HG03175 (cell line): ENCODE measurements at regions not wholly inside any gene's neighbourhood (a gene's known extent, or its start where the extent isn't known, plus 50 kb on each side); places are given as distances from the start of the nearest gene placed in this dataset.

ENCODE experiments used
- ATAC-seq: cut with Tn5 transposase; IDR thresholded peaks from one replicate; pipeline ENCODE4 v1.9.1; 2021; ENCODE audit warnings: mild to moderate bottlenecking, moderate library complexity; ENCODE audit not compliant: unreplicated experiment

DNA sequence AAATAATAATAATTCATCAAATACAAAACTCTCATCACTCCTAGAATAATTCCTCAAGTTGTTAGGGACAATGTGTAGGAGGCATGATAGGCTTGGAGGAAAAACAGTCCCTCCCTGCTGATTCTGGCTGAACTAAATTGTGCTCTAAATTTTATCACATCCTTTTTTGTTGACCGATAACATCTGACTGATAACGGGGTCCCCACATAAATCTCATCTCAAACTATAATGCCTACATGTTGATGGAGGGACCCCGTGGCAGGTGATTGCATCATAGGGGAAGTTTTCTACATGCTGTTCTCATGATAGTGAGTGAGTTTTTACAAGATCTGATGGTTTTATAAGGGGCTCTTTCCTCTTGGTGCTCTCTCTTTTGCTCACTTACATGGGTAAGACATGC is 1043.5 kb upstream of the SORCS1 start:
- ATAC-seq, result no peak

DNA sequence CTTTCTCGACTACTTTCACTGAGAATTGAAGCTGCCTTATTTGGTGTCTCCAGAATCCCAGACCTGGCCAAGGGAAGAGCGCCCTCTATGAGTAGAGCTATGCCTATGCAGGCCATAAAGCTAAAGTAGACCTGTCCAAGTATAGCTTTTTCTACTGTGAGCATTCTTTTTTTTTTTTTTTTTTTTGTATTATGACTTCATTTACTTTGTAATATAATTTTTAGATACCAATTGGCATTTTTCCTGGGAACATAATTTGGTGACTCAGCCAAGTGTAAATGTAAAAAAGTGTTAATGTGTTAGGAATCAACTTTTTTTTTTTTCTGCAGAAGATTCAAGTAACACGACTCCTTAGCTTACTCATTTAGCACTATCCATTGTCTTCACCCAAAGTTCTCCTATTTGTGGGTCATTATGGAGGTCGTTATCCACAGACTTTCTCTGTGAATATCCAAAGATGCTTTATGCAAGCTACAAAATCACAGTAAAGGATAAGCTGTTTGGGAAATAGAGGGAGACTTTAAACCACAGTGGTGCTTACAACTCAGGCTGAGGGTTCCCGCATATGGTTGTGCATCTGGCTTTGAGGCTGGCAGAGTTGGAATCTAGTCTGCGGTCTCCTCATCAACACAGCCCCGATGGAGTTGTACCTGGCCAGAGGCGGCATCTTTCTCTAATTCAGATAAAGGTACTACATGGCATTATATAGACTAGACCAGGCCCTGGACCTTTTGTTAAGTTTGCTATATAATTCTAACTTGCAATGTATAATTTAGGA is 1040.2 kb upstream of the SORCS1 start:
- ATAC-seq, result peak; percentile 69

GRCh38 chr10:108203905-108204527 is 1039.5 kb upstream of the SORCS1 start:
- ATAC-seq, result no peak

DNA sequence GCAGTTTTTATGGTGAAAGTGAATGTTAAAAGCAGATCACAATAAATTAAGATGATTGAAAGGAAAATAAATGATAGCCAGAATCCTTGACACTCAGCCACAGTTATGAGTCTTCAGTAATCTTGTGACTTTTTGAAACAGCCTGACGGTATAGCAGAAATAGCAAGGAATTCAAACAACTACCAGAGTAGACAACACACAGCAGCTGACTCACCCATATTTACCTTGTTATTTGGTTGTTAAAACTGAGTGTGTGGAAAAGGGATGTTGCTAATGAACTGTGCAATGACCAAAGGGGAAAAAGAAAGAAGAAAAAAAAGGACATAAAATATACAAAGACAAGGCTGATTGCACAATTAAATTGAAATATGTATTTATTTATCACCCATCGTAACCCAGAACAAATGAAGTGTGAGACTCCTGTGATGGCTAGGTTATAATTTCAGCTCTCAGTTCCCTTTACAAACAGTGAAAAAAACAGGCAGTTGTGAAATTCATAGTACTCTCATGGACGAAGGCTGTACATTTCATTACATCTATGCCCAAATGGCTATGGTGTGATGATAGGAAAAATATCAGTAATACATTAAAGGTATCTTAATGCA is 1023.0 kb upstream of the SORCS1 start:
- no peak for ATAC-seq

GRCh38 chr10:108184114-108184513 is 1019.6 kb upstream of the SORCS1 start:
- ATAC-seq, result no peak

DNA sequence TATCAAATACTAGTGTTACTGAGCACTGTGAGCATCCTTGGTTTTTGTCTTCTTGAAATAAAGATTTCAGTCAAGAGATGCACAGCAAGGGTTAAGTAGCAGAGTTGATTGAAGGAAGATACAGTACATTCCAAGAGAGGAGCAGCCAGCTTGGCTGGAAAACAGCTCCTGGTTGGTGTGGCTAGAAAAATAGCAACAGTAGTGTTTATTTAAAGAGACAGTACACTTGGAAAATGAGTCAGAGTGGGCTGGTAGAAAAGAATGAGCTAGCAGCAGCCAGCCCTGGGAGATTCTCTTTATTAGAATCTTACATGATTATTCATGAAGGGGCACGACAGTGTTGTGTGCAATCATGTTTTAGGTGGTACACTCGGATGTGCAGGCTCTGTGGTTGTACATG is 1016.4 kb upstream of the SORCS1 start:
- no peak for ATAC-seq

GRCh38 chr10:108169846-108170245 is 1005.3 kb upstream of the SORCS1 start:
- ATAC-seq, result no peak

DNA sequence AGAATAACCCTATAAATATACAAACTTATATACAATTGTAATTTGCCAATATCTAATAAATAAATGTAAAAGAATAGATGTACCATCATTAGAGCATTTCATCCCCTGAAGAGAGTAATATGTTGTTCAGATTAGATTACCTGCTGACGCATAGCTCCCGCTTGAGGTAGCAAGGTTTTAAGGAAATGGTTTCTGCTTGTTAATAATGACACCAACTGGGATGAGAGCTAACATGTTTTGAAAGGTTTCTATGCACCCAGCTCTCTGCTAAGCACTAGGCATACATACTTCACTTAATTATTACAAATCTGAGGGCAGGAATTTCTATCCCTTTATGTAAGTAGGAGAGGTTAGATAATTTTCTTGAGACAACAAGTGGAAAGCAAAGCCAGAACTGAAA is 1003.3 kb upstream of the SORCS1 start:
- ATAC-seq, result no peak

DNA sequence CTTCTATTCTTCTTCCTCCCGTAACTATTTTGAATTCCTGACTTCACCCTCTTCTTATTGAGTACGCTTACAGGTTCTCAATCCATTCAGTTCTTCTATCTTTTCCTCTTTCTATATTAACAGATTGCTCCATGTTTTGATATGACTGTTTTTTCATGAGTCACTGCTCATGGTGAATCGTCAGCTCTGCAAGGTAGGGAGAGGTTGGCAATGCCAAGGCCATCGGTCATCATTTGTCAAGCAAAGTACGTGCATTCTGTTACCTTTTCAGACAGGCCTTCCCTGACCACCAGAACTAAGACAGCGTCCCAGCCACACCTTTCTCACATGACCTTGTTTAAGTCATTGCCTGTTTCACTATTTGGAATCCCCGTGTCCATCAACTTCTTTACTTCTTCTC is 1001.9 kb upstream of the SORCS1 start:
- ATAC-seq, result no peak

GRCh38 chr10:108147346-108147745 is 982.8 kb upstream of the SORCS1 start:
- no peak for ATAC-seq

- no peak for ATAC-seq
These were observed 976.6 kb upstream of the SORCS1 start for GRCh38 chr10:108141064-108141463.

DNA sequence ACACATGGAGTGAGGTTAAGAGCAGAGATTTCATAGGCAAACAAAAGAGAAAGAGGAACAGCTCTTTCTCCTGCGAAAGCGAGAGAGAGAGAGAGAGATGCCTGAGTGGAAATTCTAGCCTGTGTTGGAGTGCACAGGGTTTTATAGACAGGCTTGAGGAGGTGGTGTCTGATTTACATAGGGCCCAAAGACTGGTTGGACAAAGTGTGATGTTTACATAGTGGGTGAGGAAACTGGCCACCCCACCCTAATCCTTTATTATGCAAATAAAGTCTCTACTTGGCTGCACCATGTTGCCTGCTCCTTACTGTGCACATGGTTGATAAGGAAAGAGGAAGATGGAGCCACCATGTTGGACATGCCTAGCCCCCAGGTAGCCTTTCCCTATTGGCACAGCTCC is 967.8 kb upstream of the SORCS1 start:
- ATAC-seq, result no peak

DNA sequence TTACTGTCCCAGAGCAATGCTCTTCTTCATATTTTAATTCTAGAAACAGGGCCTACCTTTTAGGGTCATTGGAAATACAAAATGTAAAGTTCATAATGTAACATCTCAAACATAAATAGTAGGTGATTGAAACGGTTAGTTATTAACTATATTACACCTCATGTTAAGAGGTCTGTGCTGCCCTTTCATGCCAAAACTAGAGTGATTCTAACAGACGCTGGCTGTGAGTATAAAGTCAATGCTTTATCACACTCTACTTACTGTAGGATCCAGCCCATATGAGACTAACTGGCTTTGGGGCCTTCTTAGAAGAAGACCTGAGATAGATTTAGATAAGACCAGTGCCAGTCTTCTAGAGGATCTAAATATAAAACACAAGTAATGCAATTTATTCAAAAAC is 966.1 kb upstream of the SORCS1 start:
- ATAC-seq, result peak; percentile 57

DNA sequence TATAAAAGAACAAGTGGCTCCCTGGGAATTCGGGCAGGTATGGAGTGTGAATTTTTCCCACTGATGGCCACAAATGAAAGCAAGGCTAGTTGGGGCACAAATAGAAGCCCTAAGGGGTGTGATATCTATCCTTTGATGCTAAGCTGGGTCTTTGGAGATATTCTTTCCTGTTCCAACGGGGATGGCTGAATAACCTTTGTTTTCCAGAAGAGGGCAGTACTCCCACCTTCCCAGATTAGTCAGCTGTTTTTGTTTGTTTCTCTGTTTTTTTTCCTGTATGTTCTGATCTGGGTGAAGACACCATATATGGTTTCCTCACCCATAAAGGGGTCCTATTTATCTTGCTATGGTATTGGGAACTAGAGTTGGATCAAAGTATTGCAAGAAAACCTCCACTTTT is 947.7 kb upstream of the SORCS1 start:
- no peak for ATAC-seq

GRCh38 chr10:108104551-108105156 is 940.1 kb upstream of the SORCS1 start:
- ATAC-seq, result no peak

DNA sequence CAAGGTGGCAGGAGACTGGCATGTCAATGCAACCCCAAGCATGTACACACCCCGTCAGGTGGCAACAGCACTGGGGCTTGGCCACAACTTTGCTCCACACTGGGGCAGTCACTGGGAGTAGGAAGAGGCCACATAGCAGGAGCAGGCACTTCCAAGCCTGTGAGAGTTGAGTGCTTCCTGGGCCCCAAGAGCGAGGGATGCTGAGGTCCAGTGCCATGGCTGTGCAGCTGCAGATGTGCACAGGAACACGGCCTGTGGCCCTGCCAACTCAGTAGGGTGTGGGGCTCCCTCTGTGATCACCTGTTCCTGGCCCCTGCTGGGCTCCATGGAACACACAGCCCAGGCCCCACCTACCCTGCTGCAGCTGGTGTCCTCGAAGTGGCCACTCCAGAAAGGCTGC is 932.8 kb upstream of the SORCS1 start:
- ATAC-seq, result no peak

DNA sequence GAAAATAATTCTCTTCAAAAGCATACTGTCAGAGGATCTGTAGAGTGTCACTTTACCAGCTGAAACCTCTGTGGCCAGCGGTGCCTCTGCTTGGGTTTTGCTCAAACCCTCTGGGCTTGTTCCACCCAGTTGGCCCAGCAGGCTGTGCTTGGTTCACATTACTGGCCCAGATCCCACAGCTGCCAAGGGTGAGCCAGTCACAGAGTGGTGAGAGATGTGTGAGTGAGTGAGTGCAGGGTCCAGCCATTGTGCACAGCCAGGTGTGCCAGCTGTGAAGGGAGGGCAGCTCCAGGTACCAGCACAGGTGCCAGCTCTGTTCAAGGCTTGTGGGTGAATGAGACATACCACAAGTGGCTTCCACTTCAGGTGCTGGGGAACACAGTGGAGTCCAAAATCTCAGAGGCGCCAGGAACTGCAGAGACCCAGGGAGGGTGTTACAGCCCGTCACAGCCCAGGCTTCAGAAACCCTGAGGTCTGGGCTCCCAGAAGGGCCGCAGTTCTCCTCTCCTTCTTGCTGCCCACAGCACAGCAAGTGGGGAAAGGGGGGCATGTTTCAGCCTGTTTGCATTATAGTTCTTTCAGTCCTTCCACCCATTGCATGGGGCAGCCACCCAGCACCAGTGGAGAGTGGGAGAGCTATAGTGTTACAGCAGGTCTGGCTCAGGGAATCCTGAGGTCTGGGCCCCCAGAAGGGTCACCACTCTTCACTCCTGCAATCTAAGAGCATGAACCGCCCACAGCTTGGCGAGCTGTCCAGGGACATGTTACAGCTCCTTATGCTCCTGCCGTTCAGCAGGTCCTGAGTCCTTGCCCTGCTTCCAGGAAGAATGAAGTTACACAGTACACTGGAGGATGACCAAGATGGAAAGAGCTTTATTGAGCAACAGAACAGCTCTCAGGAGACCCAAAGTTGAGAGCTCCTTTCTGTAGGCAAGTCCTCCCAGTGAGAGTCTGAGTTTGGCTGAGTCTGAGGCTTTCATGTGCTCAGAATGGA is 931.7 kb upstream of the SORCS1 start:
- no peak for ATAC-seq

DNA sequence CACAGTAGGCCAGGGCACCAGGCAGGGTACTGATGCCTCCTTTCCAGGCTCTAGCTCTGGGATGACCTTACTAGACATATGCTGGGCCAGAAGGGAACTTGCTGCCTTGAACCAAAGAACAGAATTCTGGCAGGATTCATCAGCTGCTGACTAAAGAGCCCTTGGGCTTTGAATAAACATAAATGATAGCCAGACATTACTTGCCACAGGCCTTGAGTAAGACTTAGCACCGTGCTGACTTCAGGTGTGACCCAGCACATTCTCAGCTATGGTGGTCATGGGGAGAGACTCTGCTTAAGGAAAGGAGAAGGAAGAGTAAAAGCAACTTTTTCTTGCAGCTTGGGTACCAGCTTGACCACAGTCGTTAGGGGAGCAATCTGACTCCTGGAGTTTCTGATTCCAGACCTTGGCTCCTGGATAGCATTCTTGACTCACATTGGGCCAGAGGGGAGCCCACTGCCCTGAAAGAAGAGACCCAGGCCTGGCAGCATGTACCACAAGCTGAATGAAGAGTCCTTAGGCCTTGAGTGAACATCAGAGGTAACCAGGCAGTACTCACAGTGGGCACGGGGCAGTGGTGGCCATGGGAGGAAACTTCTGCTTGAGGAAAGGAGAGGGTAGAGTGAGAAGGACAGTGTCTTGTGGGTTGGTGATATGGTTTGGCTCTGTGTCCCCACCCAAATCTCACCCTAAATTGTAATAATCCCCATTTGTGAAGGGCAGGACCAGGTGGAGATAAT is 926.1 kb upstream of the SORCS1 start:
- no peak for ATAC-seq

DNA sequence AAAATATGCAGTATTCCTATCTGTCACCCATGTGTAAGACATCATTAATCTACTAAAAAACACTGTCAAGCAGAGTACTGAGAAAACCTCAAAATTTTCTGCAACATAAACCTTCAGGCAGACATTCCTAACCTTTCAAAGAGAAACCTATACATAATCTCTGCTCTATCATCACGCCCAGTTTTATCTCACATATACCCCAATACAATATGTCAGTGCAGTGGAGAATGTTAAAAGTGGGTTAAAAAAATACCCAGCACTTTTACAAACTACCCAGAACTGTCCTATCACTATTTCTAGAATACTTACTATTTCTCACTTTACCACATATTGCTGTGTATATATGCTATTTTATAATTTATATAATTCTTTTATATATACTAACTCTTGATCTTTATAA is 922.0 kb upstream of the SORCS1 start:
- ATAC-seq, result no peak

- no peak for ATAC-seq
These were observed 918.1 kb upstream of the SORCS1 start for GRCh38 chr10:108082596-108082995.
